ENCODE measurements at regions not wholly inside any gene's neighbourhood (a gene's known extent, or its start where the extent isn't known, plus 50 kb on each side); places are given as distances from the start of the nearest gene placed in this dataset.

GRCh38 chr12:127386723-127387122 lies 880.2 kb upstream of the TMEM132C start:
- H3K27ac ChIP-seq, result no peak overlapping the region
- TF ChIP-seq ZFX (IDR thresholded peaks at IDR 0.05; ENCODE audit: borderline replicate concordance), result no peak
- no peak for TF ChIP-seq CTCF (IDR thresholded peaks at IDR 0.05)

GRCh38 chr12:127388985-127389384 lies 878.0 kb upstream of the TMEM132C start:
- no peak overlapping the region for H3K27ac ChIP-seq
- TF ChIP-seq CTCF (IDR thresholded peaks at IDR 0.05), result no peak
- TF ChIP-seq ZFX (IDR thresholded peaks at IDR 0.05; ENCODE audit: borderline replicate concordance), result no peak

GRCh38 chr12:127389923-127390322 lies 877.0 kb upstream of the TMEM132C start:
- TF ChIP-seq CTCF (IDR thresholded peaks at IDR 0.05) (no peak), ZFX (IDR thresholded peaks at IDR 0.05; ENCODE audit: borderline replicate concordance) (no peak)
- H3K27ac ChIP-seq, result no peak overlapping the region

GRCh38 chr12:127393465-127393864 lies 873.5 kb upstream of the TMEM132C start:
- no peak overlapping the region for H3K27ac ChIP-seq

GRCh38 chr12:127393896-127394295 lies 873.1 kb upstream of the TMEM132C start:
- no peak overlapping the region for H3K27ac ChIP-seq
- TF ChIP-seq CTCF (IDR thresholded peaks at IDR 0.05), result no peak
- no peak for TF ChIP-seq ZFX (IDR thresholded peaks at IDR 0.05; ENCODE audit: borderline replicate concordance)

More at GRCh38 chr12:127393465-127393864, 873.5 kb upstream of the TMEM132C start:
- TF ChIP-seq CTCF (IDR thresholded peaks at IDR 0.05), result no peak
- TF ChIP-seq ZFX (IDR thresholded peaks at IDR 0.05; ENCODE audit: borderline replicate concordance), result no peak

GRCh38 chr12:127396734-127397133 lies 870.2 kb upstream of the TMEM132C start:
- no peak overlapping the region for H3K27ac ChIP-seq
- TF ChIP-seq ZFX (IDR thresholded peaks at IDR 0.05; ENCODE audit: borderline replicate concordance) (no peak), CTCF (IDR thresholded peaks at IDR 0.05) (no peak)

GRCh38 chr12:127398016-127398710 lies 868.8 kb upstream of the TMEM132C start:
- TF ChIP-seq ZFX (IDR thresholded peaks at IDR 0.05; ENCODE audit: borderline replicate concordance), result no peak
- no peak for TF ChIP-seq CTCF (IDR thresholded peaks at IDR 0.05)
- no peak overlapping the region for H3K27ac ChIP-seq
